CD4-positive, alpha-beta T cell (primary cell): ENCODE measurements at regions not wholly inside any gene's neighbourhood (a gene's known extent, or its start where the extent isn't known, plus 50 kb on each side); places are given as distances from the start of the nearest gene placed in this dataset.

ENCODE experiments used
- ATAC-seq: fragments of 200-7000 bp; cut with Tn5 transposase; one replicate; pipeline ENCODE4 v1.10.0; 2022; ENCODE audit warnings: mild to moderate bottlenecking; ENCODE audit not compliant: poor library complexity
- CTCF ChIA-PET: fragments of 350-600 bp; sonication (Branson Sonifier 250); formaldehyde crosslinking; loops from one replicate; lab custom pipeline; 2021; ENCODE audit warnings: antibody characterized with exemption, inconsistent platforms; lab: Charles Lee
- POLR2A ChIA-PET: fragments of 350-600 bp; sonication (Branson Sonifier 250); formaldehyde crosslinking; loops from one replicate; lab custom pipeline; 2021; ENCODE audit warnings: antibody characterized with exemption, inconsistent platforms; lab: Charles Lee
- DNase-seq, 14 experiments: peaks; one replicate each; pipeline ENCODE4 v3.0.0-alpha.2; 2013 to 2020; ENCODE audit warnings: mixed read lengths in 2 of 14
- H3K27ac ChIP-seq, 2 donors: one replicate each; pipeline versions ENCODE4 v1.5.1 to v1.7.0; 2013; ENCODE audit warnings: low read length in 2 of 2, low read depth in 1 of 2, mild to moderate bottlenecking in 1 of 2
- H3K27me3 ChIP-seq, 2 experiments: 1 replicate in 1 of 2; 2 replicates in 1 of 2; pipeline versions ENCODE4 v1.6.1 to v1.7.0; 2013; ENCODE audit warnings: low read length in 2 of 2, control low read depth in 1 of 2, mild to moderate bottlenecking in 1 of 2, moderate library complexity in 1 of 2; ENCODE audit not compliant: insufficient read depth in 2 of 2, control insufficient read depth in 1 of 2
- H3K36me3 ChIP-seq: one replicate; pipeline ENCODE4 v1.6.1; 2013; ENCODE audit warnings: low read length, control low read depth; ENCODE audit not compliant: insufficient read depth
- H3K4me1 ChIP-seq: one replicate; pipeline ENCODE4 v1.6.1; 2013; ENCODE audit warnings: low read length, control low read depth; ENCODE audit not compliant: insufficient read depth
- H3K4me3 ChIP-seq: one replicate; pipeline ENCODE4 v1.5.1; 2013; ENCODE audit warnings: mild to moderate bottlenecking, low read length, moderate library complexity
- H3K9me3 ChIP-seq, 2 experiments: 1 replicate in 1 of 2; 2 replicates in 1 of 2; pipeline versions ENCODE4 v1.6.1 to v1.7.0; 2013; ENCODE audit warnings: low read length in 2 of 2, mild to moderate bottlenecking in 2 of 2, control low read depth in 1 of 2, moderate library complexity in 1 of 2; ENCODE audit not compliant: control insufficient read depth in 1 of 2, insufficient read depth in 1 of 2
- H3K27ac Mint-ChIP-seq: one replicate; pipeline ENCODE4 v1.8.0; 2020; ENCODE audit warnings: mixed read lengths
- H3K27me3 Mint-ChIP-seq: one replicate; pipeline ENCODE4 v1.8.0; 2021; ENCODE audit warnings: mixed read lengths
- H3K36me3 Mint-ChIP-seq: one replicate; pipeline ENCODE4 v1.8.0; 2021; ENCODE audit warnings: low read depth, mixed read lengths
- H3K4me1 Mint-ChIP-seq: one replicate; pipeline ENCODE4 v1.8.0; 2021; ENCODE audit warnings: low read depth, mixed read lengths
- H3K4me3 Mint-ChIP-seq: one replicate; pipeline ENCODE4 v1.8.0; 2020; ENCODE audit warnings: mild to moderate bottlenecking, mixed read lengths
- H3K9me3 Mint-ChIP-seq: one replicate; pipeline ENCODE4 v1.8.0; 2020; ENCODE audit warnings: mixed read lengths
- intact Hi-C, 2 experiments: fragments of 100-400 bp; cut with DNase I in 1 of 2; cut with micrococcal nuclease in 1 of 2; formaldehyde crosslinking; loops; one replicate each; pipeline versions ENCODE4 v1.15.1 to v1.9.0; 2023 to 2025; cut with DNase I, micrococcal nuclease
- TF ChIP-seq, protein P1 (sequence below): fragments of 200-600 bp; IDR thresholded peaks from one replicate; pipeline ENCODE4 v1.8.0; 2022; ENCODE audit warnings: antibody characterized with exemption, mild to moderate bottlenecking

DNA sequence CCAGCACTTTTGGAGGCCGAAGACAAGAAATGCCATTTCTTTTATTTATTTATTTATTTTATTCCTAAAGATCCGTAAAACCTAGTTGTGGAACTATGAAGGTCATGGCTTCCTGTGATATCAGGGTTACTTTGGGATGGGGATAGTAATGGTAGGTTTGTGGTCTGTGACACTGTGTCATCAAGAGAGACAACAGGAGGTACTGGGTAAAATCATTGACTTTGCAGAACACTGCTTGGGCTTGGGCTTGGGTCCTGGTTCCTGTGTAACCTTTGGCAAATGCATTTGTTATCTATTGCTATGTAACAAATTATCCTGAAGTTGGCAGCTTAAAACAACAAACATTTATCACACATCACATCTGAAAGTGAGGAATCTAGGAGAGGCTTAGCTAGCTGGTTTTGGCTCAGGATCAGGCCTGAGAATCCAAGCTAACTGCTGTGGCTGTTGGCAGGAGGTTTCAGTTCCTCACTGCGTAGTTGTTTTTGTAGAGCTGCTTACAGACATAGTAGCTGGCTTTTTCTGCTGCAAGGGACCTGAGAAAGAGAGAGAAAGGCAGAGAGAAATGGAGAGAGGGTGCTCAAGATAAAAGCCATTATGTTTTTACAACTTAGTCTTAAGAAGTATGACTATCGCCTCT is 576.4 kb upstream of the SLIT2 start:
- ChIA-PET CTCF (no interaction called here), POLR2A (no interaction called here)
- no peaks in the 10 kb centered on the region for H3K36me3 Mint-ChIP-seq
- DNase-seq (no peak), ATAC-seq (no peak)
- H3K4me1 ChIP-seq, result no peaks in the 10 kb centered on the region
- peaks cover 3% of the 10 kb centered on the region in 2 experiments for H3K9me3 ChIP-seq
- no peak overlapping the region for H3K27ac ChIP-seq
- H3K4me1 Mint-ChIP-seq, result no peaks in the 10 kb centered on the region
- H3K4me3 Mint-ChIP-seq, result no peak overlapping the region
- no peaks in the 10 kb centered on the region for H3K27me3 ChIP-seq
- no peaks in the 10 kb centered on the region for H3K27me3 Mint-ChIP-seq
- TF ChIP-seq, protein P1, sequence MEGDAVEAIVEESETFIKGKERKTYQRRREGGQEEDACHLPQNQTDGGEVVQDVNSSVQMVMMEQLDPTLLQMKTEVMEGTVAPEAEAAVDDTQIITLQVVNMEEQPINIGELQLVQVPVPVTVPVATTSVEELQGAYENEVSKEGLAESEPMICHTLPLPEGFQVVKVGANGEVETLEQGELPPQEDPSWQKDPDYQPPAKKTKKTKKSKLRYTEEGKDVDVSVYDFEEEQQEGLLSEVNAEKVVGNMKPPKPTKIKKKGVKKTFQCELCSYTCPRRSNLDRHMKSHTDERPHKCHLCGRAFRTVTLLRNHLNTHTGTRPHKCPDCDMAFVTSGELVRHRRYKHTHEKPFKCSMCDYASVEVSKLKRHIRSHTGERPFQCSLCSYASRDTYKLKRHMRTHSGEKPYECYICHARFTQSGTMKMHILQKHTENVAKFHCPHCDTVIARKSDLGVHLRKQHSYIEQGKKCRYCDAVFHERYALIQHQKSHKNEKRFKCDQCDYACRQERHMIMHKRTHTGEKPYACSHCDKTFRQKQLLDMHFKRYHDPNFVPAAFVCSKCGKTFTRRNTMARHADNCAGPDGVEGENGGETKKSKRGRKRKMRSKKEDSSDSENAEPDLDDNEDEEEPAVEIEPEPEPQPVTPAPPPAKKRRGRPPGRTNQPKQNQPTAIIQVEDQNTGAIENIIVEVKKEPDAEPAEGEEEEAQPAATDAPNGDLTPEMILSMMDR, result no peak
- intact Hi-C loops, result no loop called here
- H3K27ac Mint-ChIP-seq, result no peak overlapping the region
- no peak overlapping the region for H3K4me3 ChIP-seq
- no peaks in the 10 kb centered on the region for H3K36me3 ChIP-seq
- H3K9me3 Mint-ChIP-seq, result peaks cover 20% of the 10 kb centered on the region

DNA sequence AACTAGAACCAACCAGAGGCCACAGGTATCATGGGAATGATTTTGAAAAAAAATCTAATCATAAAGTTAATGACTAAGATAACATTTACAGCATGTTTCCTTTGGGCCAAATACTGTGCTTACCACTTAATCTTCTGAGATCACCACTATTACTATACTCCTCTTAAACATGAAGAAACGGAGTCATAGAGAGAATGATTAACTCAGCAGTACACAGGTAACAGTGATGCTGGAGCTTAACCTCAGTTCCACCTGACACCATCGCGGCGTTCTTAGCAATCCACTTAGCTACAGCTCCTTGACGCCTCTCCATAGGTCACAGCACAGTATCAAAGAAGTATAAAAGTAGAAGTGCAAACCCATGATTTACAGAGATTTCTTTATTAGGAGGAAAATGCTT is 592.6 kb upstream of the SLIT2 start:
- H3K4me3 Mint-ChIP-seq, result no peak overlapping the region

DNA sequence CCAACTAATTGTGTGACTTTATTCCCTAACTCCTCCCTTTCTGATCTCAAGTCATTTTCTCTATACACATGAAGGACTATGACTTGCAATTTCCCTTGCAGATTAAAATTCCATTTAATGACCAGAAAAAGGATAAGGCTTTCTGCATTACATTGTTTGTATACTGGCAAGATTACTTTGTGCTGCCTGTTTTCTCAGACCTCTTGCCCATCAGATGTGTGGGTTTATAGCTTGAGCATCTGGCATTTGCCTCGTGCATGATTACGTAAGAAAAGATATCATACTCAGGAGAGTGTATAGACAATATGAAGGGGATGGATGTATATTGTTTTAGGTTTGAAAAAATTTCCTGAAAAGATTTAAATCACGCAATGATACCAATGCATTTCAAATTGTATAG is 593.8 kb upstream of the SLIT2 start:
- Mint-ChIP-seq H3K27me3 (no peaks in the 10 kb centered on the region), H3K4me3 (no peak overlapping the region), H3K36me3 (no peaks in the 10 kb centered on the region), H3K4me1 (no peaks in the 10 kb centered on the region), H3K9me3 (peaks cover 10% of the 10 kb centered on the region), H3K27ac (no peak overlapping the region)
- H3K27ac ChIP-seq, result no peak overlapping the region
- ATAC-seq (no peak), DNase-seq (no peak)
- H3K4me3 ChIP-seq, result no peak overlapping the region
- TF ChIP-seq, protein P1, result no peak
- POLR2A ChIA-PET, result no interaction called here
- no peaks in the 10 kb centered on the region for H3K4me1 ChIP-seq
- no peaks in the 10 kb centered on the region for H3K27me3 ChIP-seq
- no peaks in the 10 kb centered on the region for H3K36me3 ChIP-seq
- peaks cover 0 to 10% of the 10 kb centered on the region in 2 experiments for H3K9me3 ChIP-seq
- CTCF ChIA-PET, result no interaction called here
- intact Hi-C loops, result no loop called here

More for the DNA sequence above, 592.6 kb upstream of the SLIT2 start:
- no peaks in the 10 kb centered on the region for H3K4me1 ChIP-seq
- H3K9me3 ChIP-seq, result peaks cover 0 to 5% of the 10 kb centered on the region in 2 experiments
- H3K4me3 ChIP-seq, result no peak overlapping the region
- Mint-ChIP-seq H3K9me3 (peaks cover 10% of the 10 kb centered on the region), H3K36me3 (no peaks in the 10 kb centered on the region), H3K27me3 (no peaks in the 10 kb centered on the region), H3K27ac (no peak overlapping the region), H3K4me1 (no peaks in the 10 kb centered on the region)
- no peak overlapping the region for H3K27ac ChIP-seq
- no peaks in the 10 kb centered on the region for H3K27me3 ChIP-seq
- CTCF ChIA-PET, result no interaction called here
- no peaks in the 10 kb centered on the region for H3K36me3 ChIP-seq
- intact Hi-C loops, result no loop called here
- ATAC-seq, result no peak
- no peak for DNase-seq
- TF ChIP-seq, protein P1, result no peak
- POLR2A ChIA-PET, result no interaction called here
